ENCODE measurements at regions not wholly inside any gene's neighbourhood (a gene's known extent, or its start where the extent isn't known, plus 50 kb on each side); places are given as distances from the start of the nearest gene placed in this dataset.

- Histone ChIP-seq H3K4me1 (no peaks in the 10 kb centered on the region), H3K27me3 (ENCODE audit: insufficient read depth in 3 of 3, low read length in 2 of 3) (no peaks in the 10 kb centered on the region), H3K4me3 (no peak overlapping the region), H3K36me3 (ENCODE audit: insufficient read depth in 1 of 2, low read depth in 1 of 2) (no peaks in the 10 kb centered on the region), H3K27ac (no peak overlapping the region), H3K9me3 (no peaks in the 10 kb centered on the region)
- WGBS, 3 donors, result 45 to 48% (median 46%) methylated on average over 7 of the region's 7 CpGs
- ATAC-seq (no peak), DNase-seq (no peak)
- no peak for TF ChIP-seq CTCF (IDR thresholded peaks at IDR 0.05)
- intact Hi-C loops (cut with DNase I), result no loop called here
These were observed 496.8 kb downstream of the GPAM start for GRCh38 chr10:111686796-111687195.

GRCh38 chr10:111698711-111699110 lies 484.9 kb downstream of the GPAM start:
- DNase-seq, result no peak
- no peak for ATAC-seq
- Histone ChIP-seq H3K9me3 (no peaks in the 10 kb centered on the region), H3K36me3 (ENCODE audit: insufficient read depth in 1 of 2, low read depth in 1 of 2) (no peaks in the 10 kb centered on the region), H3K27ac (no peak overlapping the region), H3K27me3 (ENCODE audit: insufficient read depth in 3 of 3, low read length in 2 of 3) (no peaks in the 10 kb centered on the region), H3K4me1 (no peaks in the 10 kb centered on the region), H3K4me3 (no peak overlapping the region)
- TF ChIP-seq CTCF (IDR thresholded peaks at IDR 0.05), result no peak
- intact Hi-C loops (cut with DNase I), result no loop called here
- 60 to 72% (median 62%) methylated on average over 2 of the region's 2 CpGs for WGBS, 3 donors

- Histone ChIP-seq H3K4me1 (no peaks in the 10 kb centered on the region), H3K36me3 (ENCODE audit: insufficient read depth in 1 of 2, low read depth in 1 of 2) (no peaks in the 10 kb centered on the region), H3K9me3 (no peaks in the 10 kb centered on the region), H3K27ac (no peak overlapping the region), H3K27me3 (ENCODE audit: insufficient read depth in 3 of 3, low read length in 2 of 3) (no peaks in the 10 kb centered on the region), H3K4me3 (no peak overlapping the region)
- intact Hi-C loops (cut with DNase I), result no loop called here
- no peak for TF ChIP-seq CTCF (IDR thresholded peaks at IDR 0.05)
- 60 to 65% (median 65%) methylated on average over 2 of the region's 2 CpGs for WGBS, 3 donors
- DNase-seq, result no peak
- no peak for ATAC-seq
These were observed 479.6 kb downstream of the GPAM start for GRCh38 chr10:111703986-111704385.

DNA sequence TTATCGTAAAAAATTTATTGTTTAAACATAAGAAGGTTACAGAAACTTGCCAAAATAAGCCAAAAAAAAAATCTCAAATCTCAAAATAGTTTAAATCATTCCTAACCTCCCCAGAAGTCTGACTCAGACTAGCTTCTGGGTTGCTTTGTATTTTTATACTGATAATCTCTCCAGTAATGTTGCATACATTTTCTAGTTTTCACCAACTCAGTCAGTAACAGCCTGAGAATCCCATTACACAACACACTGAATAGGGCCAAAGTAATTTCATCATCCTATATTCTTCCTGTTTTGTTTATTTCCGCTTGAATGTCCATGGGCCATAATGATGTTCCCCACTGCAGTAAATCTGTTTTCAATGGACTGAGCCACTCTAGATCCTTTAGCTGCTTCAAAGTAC lies 478.5 kb downstream of the GPAM start:
- intact Hi-C loops (cut with DNase I), result no loop called here
- Histone ChIP-seq H3K4me3 (no peak overlapping the region), H3K4me1 (no peaks in the 10 kb centered on the region), H3K27me3 (ENCODE audit: insufficient read depth in 3 of 3, low read length in 2 of 3) (no peaks in the 10 kb centered on the region), H3K9me3 (no peaks in the 10 kb centered on the region), H3K36me3 (ENCODE audit: insufficient read depth in 1 of 2, low read depth in 1 of 2) (no peaks in the 10 kb centered on the region), H3K27ac (no peak overlapping the region)
- no peak for TF ChIP-seq CTCF (IDR thresholded peaks at IDR 0.05)
- no peak for ATAC-seq
- no peak for DNase-seq
- 85 to 88% (median 85%) methylated on average over 2 of the region's 2 CpGs for WGBS, 3 donors

DNA sequence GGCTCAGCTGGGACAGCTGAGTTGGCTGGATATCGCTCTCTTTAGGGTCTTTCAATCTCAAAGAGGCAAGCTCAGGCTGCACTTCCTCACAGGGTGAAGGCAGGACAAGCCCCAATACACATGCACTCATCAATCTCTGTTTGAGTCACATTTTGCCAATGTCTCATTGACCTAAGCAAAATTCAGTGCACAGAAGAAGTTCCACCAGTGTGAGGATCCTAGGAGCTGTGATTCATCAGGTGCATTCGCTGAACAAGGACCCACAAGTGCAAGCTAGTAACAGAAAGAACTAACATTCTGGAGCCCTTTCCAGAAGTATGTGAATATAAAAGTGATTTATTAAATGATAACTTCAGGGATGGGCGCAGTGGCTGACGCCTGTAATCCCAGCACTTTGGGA lies 477.2 kb downstream of the GPAM start:
- Histone ChIP-seq H3K36me3 (ENCODE audit: insufficient read depth in 1 of 2, low read depth in 1 of 2) (no peaks in the 10 kb centered on the region), H3K4me1 (no peaks in the 10 kb centered on the region), H3K27ac (no peak overlapping the region), H3K27me3 (ENCODE audit: insufficient read depth in 3 of 3, low read length in 2 of 3) (no peaks in the 10 kb centered on the region), H3K9me3 (no peaks in the 10 kb centered on the region), H3K4me3 (no peak overlapping the region)
- intact Hi-C loops (cut with DNase I), result no loop called here
- ATAC-seq (no peak), DNase-seq (no peak)
- whole genome bisulfite sequencing, 3 donors, result 84 to 88% (median 84%) methylated on average over 4 of the region's 4 CpGs
- no peak for TF ChIP-seq CTCF (IDR thresholded peaks at IDR 0.05)
